ENCODE measurements at regions not wholly inside any gene's neighbourhood (a gene's known extent, or its start where the extent isn't known, plus 50 kb on each side); places are given as distances from the start of the nearest gene placed in this dataset.

DNA sequence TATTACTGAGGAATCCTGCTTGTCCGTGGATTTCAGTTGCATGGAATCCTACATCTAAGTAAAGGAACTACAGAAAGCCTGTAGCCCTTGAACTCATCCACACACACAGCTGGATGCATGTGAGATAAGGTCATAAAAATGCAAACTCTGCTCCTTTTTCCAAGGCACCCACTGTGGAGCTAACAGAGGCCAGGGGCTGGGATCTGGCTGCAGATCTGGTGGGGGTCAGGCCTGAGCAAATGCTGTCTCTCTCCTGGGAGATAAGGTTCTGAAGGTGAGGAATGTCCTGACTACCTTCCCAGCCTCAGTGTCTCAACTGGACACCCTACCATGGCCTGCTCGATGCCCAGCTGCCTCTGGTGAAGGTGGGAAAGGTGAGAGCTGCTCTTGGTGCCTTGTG is 321.5 kb downstream of the LRFN2 start:
- DNase-seq (ENCODE audit: low read depth) = no peak

GRCh38 chr6:40263970-40264369 is 323.2 kb downstream of the LRFN2 start:
- DNase-seq (ENCODE audit: low read depth) = no peak

DNA sequence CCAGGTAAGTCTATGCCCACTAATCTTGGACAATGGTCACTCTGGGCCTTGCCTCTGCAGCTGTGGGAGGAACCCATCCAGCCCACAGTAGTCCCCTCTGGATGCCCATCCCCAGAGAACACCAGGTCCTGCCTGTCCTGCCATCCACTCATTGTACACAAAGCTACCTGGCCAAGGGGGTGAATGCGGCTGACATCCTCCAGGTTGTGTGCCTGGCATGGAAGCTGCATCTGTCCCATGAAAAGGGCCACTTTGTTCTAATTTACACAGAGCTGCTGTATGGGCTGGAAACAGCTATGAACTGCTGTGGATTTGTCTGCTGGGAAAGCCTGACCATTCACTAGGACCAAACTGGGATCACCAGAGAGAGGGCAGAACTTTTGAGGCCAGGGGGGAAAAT is 324.8 kb downstream of the LRFN2 start:
- no peak for DNase-seq (ENCODE audit: low read depth)

GRCh38 chr6:40258531-40258930 is 324.3 kb upstream of the MOCS1 start:
- no peak for DNase-seq (ENCODE audit: low read depth)

GRCh38 chr6:40256831-40257230 is 322.6 kb upstream of the MOCS1 start:
- no peak for DNase-seq (ENCODE audit: low read depth)

DNA sequence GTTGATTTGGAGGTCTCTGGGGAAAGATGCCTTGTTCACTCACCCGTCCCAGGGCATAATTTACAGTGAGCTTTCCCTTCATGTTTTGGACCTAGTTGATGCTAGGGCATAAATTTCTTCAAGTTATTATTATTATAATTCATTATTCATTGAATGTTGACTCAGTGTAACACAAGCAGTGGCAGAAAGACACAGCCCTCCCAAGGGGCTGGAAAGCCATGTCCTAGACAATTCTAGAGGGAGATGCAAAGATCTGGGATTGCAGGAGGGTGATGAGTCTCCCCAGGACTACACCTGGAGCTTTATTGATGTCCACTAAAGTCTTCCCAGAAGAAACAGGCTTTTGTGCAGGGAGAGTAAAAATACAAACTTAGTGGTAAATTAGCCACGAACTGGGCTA is 322.0 kb upstream of the MOCS1 start:
- DNase-seq (ENCODE audit: low read depth) = no peak

DNA sequence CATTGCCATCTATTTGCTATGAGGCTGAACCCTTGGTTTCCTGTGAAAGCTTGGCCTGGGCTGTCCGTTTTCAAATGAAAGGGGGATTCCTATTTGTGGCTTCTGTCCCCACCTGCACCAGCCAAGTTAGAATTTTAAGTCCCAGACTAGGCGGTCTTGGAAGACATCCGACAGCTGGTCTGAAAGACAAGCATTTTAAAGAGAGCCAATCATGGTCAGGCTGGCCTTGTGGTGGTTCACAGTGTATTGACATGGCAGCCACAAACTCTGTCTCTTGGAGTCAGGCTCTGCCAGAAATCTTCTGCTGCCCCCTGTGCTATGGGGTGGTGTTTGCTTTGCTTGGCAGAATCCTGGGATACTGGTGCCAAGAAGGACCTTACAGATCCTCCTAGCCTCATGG is 319.2 kb upstream of the MOCS1 start:
- no peak for DNase-seq (ENCODE audit: low read depth)

- no peak for DNase-seq (ENCODE audit: low read depth)
Measured at GRCh38 chr6:40252531-40253258, 318.4 kb upstream of the MOCS1 start.

DNA sequence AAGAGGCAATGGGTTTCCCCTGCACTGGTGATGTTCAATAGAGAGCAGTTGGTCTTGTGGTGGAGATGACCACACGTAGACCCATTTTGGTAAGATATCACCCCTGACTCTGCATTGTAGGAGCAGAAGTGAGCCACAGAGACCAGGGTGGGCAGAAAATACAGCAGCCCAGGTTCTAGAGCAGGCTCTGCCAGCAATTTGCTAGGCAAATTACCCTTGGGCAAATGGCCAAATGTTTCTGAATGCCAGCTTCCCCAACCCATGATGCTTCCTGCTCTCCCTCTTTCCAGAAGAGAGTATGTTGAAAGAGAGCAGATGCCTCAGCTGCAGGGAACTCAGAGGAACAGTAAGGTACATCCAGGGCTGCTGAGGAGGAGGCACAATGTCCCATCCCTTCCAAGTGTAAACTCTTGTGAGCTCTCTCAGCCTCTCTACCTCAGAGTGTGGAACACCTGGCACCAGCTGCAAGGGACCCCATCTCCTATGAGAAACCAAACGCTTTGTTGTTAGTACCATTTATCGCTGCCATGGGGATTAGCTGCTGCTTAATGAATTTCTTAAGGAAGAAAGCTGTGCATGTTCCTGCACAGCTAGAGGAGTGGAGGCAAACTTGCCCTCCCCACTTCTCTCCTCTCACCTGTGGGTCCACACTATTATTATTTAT is 317.5 kb upstream of the MOCS1 start:
- DNase-seq (ENCODE audit: low read depth) = no peak

GRCh38 chr6:40249935-40250334 is 315.7 kb upstream of the MOCS1 start:
- no peak for DNase-seq (ENCODE audit: low read depth)

DNA sequence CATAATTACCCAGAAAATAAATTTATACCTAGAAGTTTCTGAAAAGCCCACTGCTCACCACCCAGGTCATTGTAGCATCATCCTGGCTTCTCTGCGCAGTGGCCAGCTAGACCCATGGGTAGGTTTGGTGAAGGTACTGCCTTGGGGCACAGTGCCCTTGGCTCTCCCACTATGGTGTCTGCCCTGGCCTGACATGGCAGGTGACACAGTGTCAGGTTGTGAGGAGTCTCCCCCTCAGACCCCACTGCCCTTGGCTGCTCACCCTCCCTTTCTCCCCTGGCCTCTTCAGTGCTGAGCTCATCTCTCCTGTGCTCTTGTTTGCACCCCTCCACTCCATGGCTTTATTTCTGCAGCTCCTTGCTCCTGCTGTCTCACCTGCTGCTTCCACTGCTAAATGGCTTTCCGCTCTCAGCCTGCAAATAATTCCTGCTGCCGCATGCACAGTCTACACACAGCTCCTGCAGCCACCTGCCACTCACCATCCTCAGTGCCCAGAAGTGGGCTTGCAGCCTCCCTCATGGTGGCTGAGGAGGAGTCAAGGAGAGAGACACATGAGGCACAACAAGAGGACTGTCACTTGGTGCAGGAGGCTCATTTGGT is 313.4 kb upstream of the MOCS1 start:
- DNase-seq (ENCODE audit: low read depth) = no peak

- no peak for DNase-seq (ENCODE audit: low read depth)
Measured at GRCh38 chr6:40244699-40245098, 310.4 kb upstream of the MOCS1 start.

DNA sequence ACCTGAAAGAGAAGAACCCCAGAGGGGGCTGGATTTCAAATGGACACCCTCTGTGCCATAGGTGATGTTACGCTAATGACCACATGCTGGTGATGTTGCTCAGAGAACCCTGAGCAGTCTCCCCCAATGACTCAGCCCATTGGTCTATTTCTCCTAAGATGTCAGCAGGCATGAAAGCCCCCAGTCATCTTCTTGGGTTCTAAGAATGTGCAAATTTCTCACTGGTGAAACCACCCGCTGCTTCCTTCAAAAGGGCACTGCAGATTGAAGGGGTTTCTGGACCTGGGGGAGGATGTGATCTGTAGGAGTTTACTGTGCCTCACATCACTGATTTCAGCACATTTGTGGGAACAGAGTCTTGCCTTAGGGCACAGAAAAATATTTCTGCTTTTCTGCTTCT is 298.4 kb upstream of the MOCS1 start:
- DNase-seq (ENCODE audit: low read depth) = no peak

DNA sequence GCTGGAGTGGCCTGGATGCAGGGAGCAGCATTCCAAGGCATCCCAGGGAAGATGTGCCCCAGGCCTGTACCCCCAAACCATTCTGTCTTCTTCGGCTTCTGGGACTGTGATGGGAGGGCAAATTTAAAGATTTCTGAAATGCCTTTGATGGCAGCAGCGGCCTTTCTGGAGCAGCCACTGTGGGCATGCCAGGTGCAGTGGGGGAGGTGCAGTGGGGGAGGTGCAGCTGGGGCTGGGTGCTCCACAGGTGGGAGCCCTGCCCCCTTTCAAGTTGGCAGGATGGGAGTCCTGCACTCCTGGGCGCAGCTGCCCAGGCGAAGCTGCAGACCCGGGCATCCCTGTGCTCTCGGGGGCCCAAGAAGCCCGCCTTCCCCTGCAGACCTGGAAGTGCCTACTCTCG is 293.5 kb upstream of the MOCS1 start:
- DNase-seq (ENCODE audit: low read depth) = no peak

DNA sequence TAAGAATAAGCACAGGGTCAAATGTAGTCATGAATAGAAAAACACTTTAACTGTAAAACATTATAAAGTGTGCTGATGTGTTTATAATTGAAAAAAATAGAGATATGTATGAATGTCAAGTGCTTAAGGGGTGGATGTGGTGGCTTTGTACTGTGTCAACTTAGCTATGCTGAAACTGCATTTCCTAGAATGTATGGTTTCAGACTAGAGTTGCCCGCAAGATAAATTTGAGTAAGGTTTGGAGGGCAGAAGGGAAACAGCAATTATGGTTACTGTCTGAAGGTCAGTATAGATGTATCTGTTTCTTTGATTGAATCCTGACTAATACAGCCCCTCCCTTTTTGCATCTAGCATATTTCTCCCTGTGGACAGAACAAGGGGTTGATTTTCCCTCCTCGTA is 288.1 kb upstream of the MOCS1 start:
- no peak for DNase-seq (ENCODE audit: low read depth)

DNA sequence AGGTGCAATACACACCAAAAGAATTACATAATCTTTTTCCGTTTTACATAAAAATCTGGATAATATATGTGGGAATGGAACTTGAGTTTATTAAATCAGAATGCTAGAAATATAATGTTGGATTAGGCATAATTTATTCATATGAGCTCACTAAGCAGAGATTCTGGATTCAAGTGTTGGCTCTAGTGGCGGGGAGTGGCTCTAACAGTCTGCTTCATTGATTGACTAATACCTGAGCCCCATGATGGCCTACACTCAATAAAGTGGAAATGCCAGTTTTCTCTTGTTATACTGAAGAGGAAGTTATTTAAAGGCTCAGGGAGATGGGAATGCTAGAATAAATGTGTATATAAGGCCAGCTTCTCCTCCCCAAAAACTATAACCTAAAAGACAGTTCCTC is 285.5 kb upstream of the MOCS1 start:
- no peak for DNase-seq (ENCODE audit: low read depth)

DNA sequence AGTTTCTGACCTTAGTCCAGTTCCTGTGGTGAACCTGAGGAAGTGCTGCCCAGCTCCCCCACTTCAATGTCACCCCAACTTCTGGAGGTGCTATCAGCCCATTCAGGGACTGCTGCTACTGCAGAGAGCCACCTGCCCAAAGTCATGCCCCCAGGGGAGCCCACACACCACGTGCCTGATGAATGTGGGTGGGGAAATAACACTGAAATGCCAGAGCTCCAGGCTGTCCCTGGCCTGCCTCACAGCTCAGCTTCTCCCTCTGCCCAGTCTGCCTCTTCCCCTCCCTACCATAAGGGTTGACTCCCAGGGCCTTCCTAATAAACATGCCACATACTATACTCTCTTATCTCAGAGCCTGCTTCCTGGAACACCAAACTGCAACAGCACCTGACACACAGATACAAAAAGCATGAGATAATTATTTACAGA is 276.4 kb upstream of the MOCS1 start:
- no peak for DNase-seq (ENCODE audit: low read depth)

GRCh38 chr6:40205801-40206200 is 271.5 kb upstream of the MOCS1 start:
- DNase-seq (ENCODE audit: low read depth) = no peak

DNA sequence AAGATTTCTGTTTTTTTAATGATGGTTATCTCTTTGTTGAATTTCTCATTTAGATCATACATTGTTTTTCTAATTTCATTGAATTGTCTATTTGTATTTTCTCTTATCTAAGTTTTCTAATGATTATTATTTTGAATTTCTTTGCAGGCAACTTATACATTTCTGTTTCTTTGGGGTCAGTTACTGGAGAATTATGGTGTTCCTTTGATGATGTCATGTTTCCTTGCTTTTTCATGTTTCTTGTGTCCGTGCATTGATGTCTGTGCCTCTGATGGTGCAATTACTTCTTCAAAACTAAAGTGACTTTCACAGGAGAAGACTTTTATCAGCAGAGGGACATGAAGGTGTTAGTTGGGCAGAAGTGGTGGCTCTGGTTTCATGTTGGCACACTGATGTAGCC is 270.7 kb upstream of the MOCS1 start:
- no peak for DNase-seq (ENCODE audit: low read depth)

- no peak for DNase-seq (ENCODE audit: low read depth)
Measured at GRCh38 chr6:40197371-40197770, 263.1 kb upstream of the MOCS1 start.

GRCh38 chr6:40196135-40196518 is 261.9 kb upstream of the MOCS1 start:
- DNase-seq (ENCODE audit: low read depth) = no peak

GRCh38 chr6:40195428-40196134 is 261.3 kb upstream of the MOCS1 start:
- DNase-seq (ENCODE audit: low read depth) = no peak
